Fibroblast of lung (primary cell): ENCODE measurements at regions not wholly inside any gene's neighbourhood (a gene's known extent, or its start where the extent isn't known, plus 50 kb on each side); places are given as distances from the start of the nearest gene placed in this dataset.
A peak's percentile ranks its signal among the peaks of the same experiment; 100 is the strongest.

Experiments used
- DNase-seq, 2 donors: peaks; one replicate each; pipeline versions ENCODE4 v3.0.0 to v3.0.0-alpha.2; 2010; ENCODE audit warnings: low read depth in 2 of 2
- H2AFZ ChIP-seq: 2 replicates; pipeline ENCODE4 v1.5.1; 2012; ENCODE audit warnings: low read length, control low read depth, inconsistent platforms
- H3K27ac ChIP-seq: 2 replicates; pipeline ENCODE4 v1.5.1; 2011; ENCODE audit warnings: low read length, control low read depth; ENCODE audit not compliant: insufficient read depth
- H3K27me3 ChIP-seq: 2 replicates; pipeline ENCODE4 v1.5.1; 2011; ENCODE audit warnings: mild to moderate bottlenecking, low read length; ENCODE audit not compliant: control insufficient read depth, insufficient read depth
- H3K36me3 ChIP-seq: 2 replicates; pipeline ENCODE4 v1.5.1; 2011; ENCODE audit warnings: low read length; ENCODE audit not compliant: control insufficient read depth, insufficient read depth
- H3K4me1 ChIP-seq: 2 replicates; pipeline ENCODE4 v1.5.1; 2011; ENCODE audit warnings: low read length; ENCODE audit not compliant: control insufficient read depth, insufficient read depth; ENCODE audit errors: extremely low read depth
- H3K4me2 ChIP-seq: 2 replicates; pipeline ENCODE4 v1.5.1; 2011; ENCODE audit warnings: low read length, control low read depth; ENCODE audit not compliant: insufficient read depth; ENCODE audit errors: extremely low read depth
- H3K4me3 ChIP-seq, 4 experiments: fragments of 200-600 bp in 1 of 4; sonication (generic) in 1 of 4; replicated peaks in 1 of 4; 2 replicates each; pipeline ENCODE4 v1.5.1; 2011 to 2016; ENCODE audit warnings: low read length in 4 of 4, low read depth in 3 of 4, mild to moderate bottlenecking in 3 of 4, control low read depth in 2 of 4, inconsistent platforms in 1 of 4, mixed read lengths in 1 of 4; ENCODE audit not compliant: insufficient read depth in 1 of 4; ENCODE audit errors: control extremely low read depth in 1 of 4
- H3K79me2 ChIP-seq: 2 replicates; pipeline ENCODE4 v1.5.1; 2012; ENCODE audit warnings: mild to moderate bottlenecking, low read length, inconsistent platforms; ENCODE audit not compliant: control insufficient read depth, insufficient read depth
- H3K9ac ChIP-seq: 2 replicates; pipeline ENCODE4 v1.5.1; 2011; ENCODE audit warnings: mild to moderate bottlenecking, low read length, control low read depth; ENCODE audit not compliant: insufficient read depth
- H3K9me3 ChIP-seq: 2 replicates; pipeline ENCODE4 v1.5.1; 2012; ENCODE audit warnings: low read depth, low read length; ENCODE audit not compliant: control insufficient read depth, insufficient read depth
- H4K20me1 ChIP-seq: 2 replicates; pipeline ENCODE4 v1.5.1; 2011; ENCODE audit warnings: low read length; ENCODE audit not compliant: control insufficient read depth, insufficient read depth; ENCODE audit errors: extremely low read depth
- EZH2 ChIP-seq: IDR thresholded peaks from 2 replicates; pipeline ENCODE4 v1.5.1; 2012; ENCODE audit warnings: low read length, control low read depth, mild to moderate bottlenecking; ENCODE audit errors: missing control alignments
- TF ChIP-seq, protein P1 (sequence below), 2 donors: IDR thresholded peaks in 1 of 2; conservative IDR thresholded peaks in 1 of 2; 1 replicate in 1 of 2; 2 replicates in 1 of 2; pipeline ENCODE4 v1.5.1; 2011 to 2012; ENCODE audit warnings: low read length in 2 of 2, control low read depth in 1 of 2, inconsistent platforms in 1 of 2, low read depth in 1 of 2, mild to moderate bottlenecking in 1 of 2

- no peak overlapping the region for H2AFZ ChIP-seq
- no peaks in the 10 kb centered on the region for H3K9me3 ChIP-seq
- no peak overlapping the region for H3K27ac ChIP-seq
- TF ChIP-seq, protein P1, sequence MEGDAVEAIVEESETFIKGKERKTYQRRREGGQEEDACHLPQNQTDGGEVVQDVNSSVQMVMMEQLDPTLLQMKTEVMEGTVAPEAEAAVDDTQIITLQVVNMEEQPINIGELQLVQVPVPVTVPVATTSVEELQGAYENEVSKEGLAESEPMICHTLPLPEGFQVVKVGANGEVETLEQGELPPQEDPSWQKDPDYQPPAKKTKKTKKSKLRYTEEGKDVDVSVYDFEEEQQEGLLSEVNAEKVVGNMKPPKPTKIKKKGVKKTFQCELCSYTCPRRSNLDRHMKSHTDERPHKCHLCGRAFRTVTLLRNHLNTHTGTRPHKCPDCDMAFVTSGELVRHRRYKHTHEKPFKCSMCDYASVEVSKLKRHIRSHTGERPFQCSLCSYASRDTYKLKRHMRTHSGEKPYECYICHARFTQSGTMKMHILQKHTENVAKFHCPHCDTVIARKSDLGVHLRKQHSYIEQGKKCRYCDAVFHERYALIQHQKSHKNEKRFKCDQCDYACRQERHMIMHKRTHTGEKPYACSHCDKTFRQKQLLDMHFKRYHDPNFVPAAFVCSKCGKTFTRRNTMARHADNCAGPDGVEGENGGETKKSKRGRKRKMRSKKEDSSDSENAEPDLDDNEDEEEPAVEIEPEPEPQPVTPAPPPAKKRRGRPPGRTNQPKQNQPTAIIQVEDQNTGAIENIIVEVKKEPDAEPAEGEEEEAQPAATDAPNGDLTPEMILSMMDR (conservative IDR thresholded peaks at IDR 0.05 in 1 of 2, IDR thresholded peaks at IDR 0.05 in 1 of 2; ENCODE audit: low read depth in 1 of 2, low read length in 2 of 2), result no peak
- no peak for TF ChIP-seq EZH2
- no peak overlapping the region for H3K4me3 ChIP-seq
- no peaks in the 10 kb centered on the region for H3K36me3 ChIP-seq
- H3K27me3 ChIP-seq, result no peaks in the 10 kb centered on the region
- H3K4me2 ChIP-seq, result no peak overlapping the region
- no peaks in the 10 kb centered on the region for H3K4me1 ChIP-seq
- DNase-seq, result no peak
- no peak overlapping the region for H3K9ac ChIP-seq
- H3K79me2 ChIP-seq, result no peaks in the 10 kb centered on the region
- H4K20me1 ChIP-seq, result no peaks in the 10 kb centered on the region
Measured at GRCh38 chr7:47125529-47125928, 456.4 kb downstream of the TNS3 start.

GRCh38 chr7:47119261-47119865, 462.5 kb downstream of the TNS3 start:
- Histone ChIP-seq H3K4me1 (no peaks in the 10 kb centered on the region), H3K27ac (no peak overlapping the region), H3K9ac (no peak overlapping the region), H3K79me2 (no peaks in the 10 kb centered on the region), H3K4me2 (no peak overlapping the region), H3K36me3 (no peaks in the 10 kb centered on the region), H4K20me1 (no peaks in the 10 kb centered on the region), H3K4me3 (no peak overlapping the region), H3K9me3 (no peaks in the 10 kb centered on the region), H3K27me3 (no peaks in the 10 kb centered on the region), H2AFZ (no peak overlapping the region)
- DNase-seq, result peak in 1 of 2 donors; percentile 20
- TF ChIP-seq, protein P1 (conservative IDR thresholded peaks at IDR 0.05 in 1 of 2, IDR thresholded peaks at IDR 0.05 in 1 of 2; ENCODE audit: low read depth in 1 of 2, low read length in 2 of 2), result no peak
- TF ChIP-seq EZH2, result no peak

DNA sequence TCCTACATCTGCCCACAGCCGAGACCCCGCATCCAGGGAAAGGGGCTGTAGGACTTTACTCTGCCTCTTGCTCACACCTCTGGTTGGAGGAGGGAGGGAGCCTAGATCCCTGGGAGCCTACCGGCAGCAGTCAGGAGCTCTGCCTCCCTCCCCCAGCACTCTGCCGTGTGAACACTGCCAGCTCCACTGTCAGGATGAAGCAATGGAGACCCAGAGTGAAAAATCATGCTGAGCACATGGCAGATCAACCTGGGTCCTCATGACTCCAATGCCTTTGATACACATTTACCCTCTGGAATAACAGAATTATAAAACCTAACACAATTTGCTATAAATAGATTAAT, 477.7 kb downstream of the TNS3 start:
- peaks cover 4% of the 10 kb centered on the region for H3K27me3 ChIP-seq
- no peak overlapping the region for H3K4me3 ChIP-seq
- no peak overlapping the region for H2AFZ ChIP-seq
- no peak overlapping the region for H3K9ac ChIP-seq
- no peak for TF ChIP-seq EZH2
- TF ChIP-seq, protein P1 (conservative IDR thresholded peaks at IDR 0.05 in 1 of 2, IDR thresholded peaks at IDR 0.05 in 1 of 2; ENCODE audit: low read depth in 1 of 2, low read length in 2 of 2), result no peak
- no peak overlapping the region for H3K4me2 ChIP-seq
- H3K36me3 ChIP-seq, result no peaks in the 10 kb centered on the region
- no peak overlapping the region for H3K27ac ChIP-seq
- no peaks in the 10 kb centered on the region for H3K4me1 ChIP-seq
- H3K9me3 ChIP-seq, result no peaks in the 10 kb centered on the region
- no peaks in the 10 kb centered on the region for H4K20me1 ChIP-seq
- no peak for DNase-seq
- H3K79me2 ChIP-seq, result no peaks in the 10 kb centered on the region
